GM12872 (cell line): ENCODE measurements at regions not wholly inside any gene's neighbourhood (a gene's known extent, or its start where the extent isn't known, plus 50 kb on each side); places are given as distances from the start of the nearest gene placed in this dataset.

Experiments used
- CTCF ChIP-seq: IDR thresholded peaks from 3 replicates; pipeline ENCODE4 v1.5.1; 2011; ENCODE audit warnings: low read depth, mild to moderate bottlenecking, low read length, moderate library complexity; ENCODE audit not compliant: insufficient read depth

GRCh38 chr6:104326173-104327001, 533.3 kb downstream of the HACE1 start:
- TF ChIP-seq CTCF = no peak

GRCh38 chr6:104325341-104326172, 534.2 kb downstream of the HACE1 start:
- peak; percentile 57 for TF ChIP-seq CTCF

GRCh38 chr6:104324301-104324700, 535.4 kb downstream of the HACE1 start:
- TF ChIP-seq CTCF = no peak

- TF ChIP-seq CTCF = no peak
These were observed 536.9 kb downstream of the HACE1 start for GRCh38 chr6:104322841-104323240.

- no peak for TF ChIP-seq CTCF
These were observed 538.4 kb downstream of the HACE1 start for GRCh38 chr6:104321301-104321700.

- TF ChIP-seq CTCF = no peak
These were observed 538.8 kb downstream of the HACE1 start for GRCh38 chr6:104320896-104321295.

GRCh38 chr6:104312851-104313250, 546.9 kb downstream of the HACE1 start:
- no peak for TF ChIP-seq CTCF
